ENCODE measurements at regions not wholly inside any gene's neighbourhood (a gene's known extent, or its start where the extent isn't known, plus 50 kb on each side); places are given as distances from the start of the nearest gene placed in this dataset.

GRCh38 chr6:7052443-7053011 is 55.2 kb upstream of the RREB1 start:
- CTCF ChIA-PET: interaction anchor here (0.8 kb wide), 1 partner anchor 34 kb away, joined by 3 read pairs; no protein-coding TSS in a partner anchor
- no peak for TF ChIP-seq CTCF (IDR thresholded peaks at IDR 0.05)
- intact Hi-C loops (cut with micrococcal nuclease): no loop called here
- ATAC-seq (no peak), DNase-seq (peak; percentile 13)
- POLR2A ChIA-PET: interaction anchor here (1.1 kb wide), 1 partner anchor 10 kb away, joined by 4 read pairs; no protein-coding TSS in a partner anchor
- H3K27ac Mint-ChIP-seq: no peak overlapping the region
- no peaks in the 10 kb centered on the region for H3K36me3 Mint-ChIP-seq (ENCODE audit: low read depth)
- H3K4me3 Mint-ChIP-seq: peak overlapping the region; percentile 53
- H3K4me1 Mint-ChIP-seq (ENCODE audit: low read depth): peaks cover 21% of the 10 kb centered on the region
- peaks cover 5% of the 10 kb centered on the region for H3K27me3 Mint-ChIP-seq
- H3K9me3 Mint-ChIP-seq: no peaks in the 10 kb centered on the region

- Mint-ChIP-seq H3K4me3 (peak overlapping the region; percentile 53), H3K4me1 (ENCODE audit: low read depth) (peaks cover 19% of the 10 kb centered on the region), H3K9me3 (no peaks in the 10 kb centered on the region), H3K27ac (peak overlapping the region; percentile 26), H3K36me3 (ENCODE audit: low read depth) (no peaks in the 10 kb centered on the region), H3K27me3 (peaks cover 5% of the 10 kb centered on the region)
- intact Hi-C loops (cut with micrococcal nuclease): no loop called here
- no peak for DNase-seq
- ChIA-PET POLR2A (interaction anchor here (1.1 kb wide), 1 partner anchor 10 kb away, joined by 4 read pairs; no protein-coding TSS in a partner anchor), CTCF (interaction anchor here (0.8 kb wide), 1 partner anchor 33 kb away, joined by 3 read pairs; no protein-coding TSS in a partner anchor)
- no peak for TF ChIP-seq CTCF (IDR thresholded peaks at IDR 0.05)
- ATAC-seq: no peak
Observed at GRCh38 chr6:7053125-7053774, 54.5 kb upstream of the RREB1 start.

All from activated CD8-positive, alpha-beta T cell treated with anti-CD3 and anti-CD28 coated beads for 36 hours (primary cell).